Activated CD4-positive, alpha-beta T cell treated with anti-CD3 and anti-CD28 coated beads, Interleukin-10, Interleukin-2, amounts not matched to agents 100 ng/mL and 50 ng/mL, durations not matched to agents 16 hours and 8 hours (primary cell): ENCODE measurements at regions not wholly inside any gene's neighbourhood (a gene's known extent, or its start where the extent isn't known, plus 50 kb on each side); places are given as distances from the start of the nearest gene placed in this dataset.

Source experiments
- DNase-seq: peaks from one replicate; pipeline ENCODE4 v3.0.0-alpha.2; 2020

DNA sequence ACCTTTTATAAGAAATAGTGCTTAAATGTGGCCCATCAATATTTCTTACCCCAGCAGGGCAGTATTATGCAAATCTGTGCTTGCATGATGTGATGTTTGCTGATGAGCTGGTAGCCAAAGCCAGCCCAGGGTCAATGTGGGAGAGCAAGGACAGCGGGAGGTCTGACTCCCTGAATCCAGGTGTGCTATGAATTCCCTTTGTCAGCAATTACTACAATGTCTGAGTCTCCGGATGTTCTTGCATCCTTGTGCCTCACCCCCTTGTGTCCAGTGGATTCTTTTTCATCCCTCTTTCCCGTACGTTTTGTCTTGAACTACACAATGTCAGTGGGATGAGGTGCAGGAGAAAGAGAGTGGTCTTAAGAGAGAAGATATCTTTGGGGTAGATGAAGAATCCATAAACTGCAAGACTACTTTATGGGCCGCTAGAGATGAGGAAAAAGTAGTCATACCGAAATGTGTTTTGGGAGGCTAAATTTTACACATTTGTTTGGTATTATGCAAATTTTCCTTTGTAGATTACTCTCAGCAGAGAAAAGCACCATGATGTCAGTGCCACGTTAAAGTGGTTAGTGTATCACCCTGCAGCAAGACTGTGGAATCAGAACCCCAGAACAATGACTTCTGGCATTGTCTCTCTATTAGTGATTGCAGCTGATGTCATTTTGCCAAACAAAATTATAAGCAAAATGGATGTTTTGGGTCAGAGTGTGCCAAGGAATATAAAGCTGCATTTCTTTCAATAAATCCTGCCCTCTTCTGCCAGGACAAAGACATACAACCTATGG, 53.5 kb upstream of the TSHZ3 start:
- DNase-seq = no peak

DNA sequence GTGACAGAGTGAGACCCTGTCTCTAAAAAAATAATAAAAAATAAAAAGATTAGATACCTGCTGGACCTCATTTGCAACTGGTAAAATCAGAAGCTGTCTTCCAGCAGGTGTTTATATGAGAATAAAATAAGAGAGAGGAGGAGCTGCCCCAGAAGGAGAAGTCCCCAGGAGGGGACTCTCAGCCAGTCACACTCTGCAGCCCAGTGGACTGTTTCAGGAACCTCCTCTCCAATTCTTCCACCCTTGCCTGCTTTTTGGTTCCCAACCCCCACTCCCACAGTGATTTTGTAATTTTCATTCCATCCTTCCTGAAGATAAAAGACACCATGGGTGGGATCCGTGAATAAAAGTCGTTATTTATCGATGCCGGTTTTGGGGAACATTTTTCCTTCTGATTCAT, 56.9 kb upstream of the TSHZ3 start:
- DNase-seq = no peak

DNA sequence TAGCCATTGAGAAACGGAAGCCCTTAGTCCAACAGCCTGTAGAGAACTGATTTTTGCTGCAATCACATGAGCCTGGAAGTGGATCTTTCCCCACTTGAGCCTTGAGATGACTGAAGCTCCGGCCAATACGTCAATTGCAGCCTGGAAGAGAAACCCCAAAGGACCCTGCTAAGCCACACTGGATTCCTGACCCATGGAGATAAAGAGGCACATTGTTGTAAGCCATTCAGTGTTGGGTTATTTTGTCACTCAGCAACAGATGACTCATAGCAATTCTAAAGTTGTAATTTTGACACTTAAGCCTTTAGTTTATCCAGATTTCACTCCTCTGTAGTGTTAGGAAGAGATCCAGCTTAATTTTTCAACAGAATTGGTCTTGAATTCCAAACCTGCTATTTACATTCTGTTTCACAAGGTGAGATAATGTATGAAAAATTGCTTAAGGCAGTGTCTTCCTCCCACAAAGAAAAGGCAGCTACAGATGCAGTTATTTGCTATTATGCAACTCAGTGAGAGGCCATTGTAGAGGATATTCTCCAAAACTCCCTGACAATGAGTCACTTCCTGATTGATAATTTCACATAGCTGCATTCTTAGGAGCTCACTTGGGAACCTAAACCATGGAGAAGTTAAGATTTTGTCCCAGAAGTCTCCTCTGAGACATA, 59.4 kb upstream of the TSHZ3 start:
- no peak for DNase-seq

DNA sequence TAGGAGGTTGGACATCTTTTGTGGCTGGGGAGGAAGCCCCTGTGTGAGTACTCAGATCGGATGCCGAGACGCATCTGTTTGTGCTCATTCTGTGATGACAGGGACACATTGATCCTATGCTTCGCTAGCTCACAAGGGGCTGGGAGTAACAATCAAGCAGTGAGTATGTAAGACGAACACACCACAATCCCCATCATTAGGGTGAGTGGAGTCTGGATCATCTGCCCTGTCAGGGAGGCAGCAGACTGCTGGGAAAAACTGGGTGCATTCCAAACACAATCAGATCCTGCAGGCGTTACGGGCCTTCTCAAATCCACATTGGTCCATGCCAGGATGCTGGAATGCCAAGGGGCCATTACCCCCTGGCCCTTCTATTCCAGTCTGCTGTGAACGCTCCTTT, 64.1 kb upstream of the TSHZ3 start:
- no peak for DNase-seq

DNA sequence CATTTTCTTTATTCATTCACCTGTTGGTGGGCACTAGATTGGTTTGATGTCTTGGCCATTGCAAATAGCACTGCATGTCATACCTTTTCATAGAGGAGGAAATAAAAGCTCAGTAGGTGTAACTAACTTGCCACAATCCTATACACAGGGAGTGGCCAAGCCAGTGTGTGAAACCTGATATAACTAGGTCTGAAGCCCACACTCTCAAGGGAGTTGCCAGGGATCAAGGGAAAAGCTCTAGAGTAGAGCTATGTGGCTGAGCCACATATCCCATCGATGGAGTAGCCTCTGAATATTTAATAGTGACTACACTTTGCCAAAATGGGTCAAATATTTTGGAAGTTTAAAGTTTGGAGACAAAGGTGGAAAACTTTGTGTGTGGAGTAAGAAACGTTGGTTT, 66.1 kb upstream of the TSHZ3 start:
- no peak for DNase-seq

DNA sequence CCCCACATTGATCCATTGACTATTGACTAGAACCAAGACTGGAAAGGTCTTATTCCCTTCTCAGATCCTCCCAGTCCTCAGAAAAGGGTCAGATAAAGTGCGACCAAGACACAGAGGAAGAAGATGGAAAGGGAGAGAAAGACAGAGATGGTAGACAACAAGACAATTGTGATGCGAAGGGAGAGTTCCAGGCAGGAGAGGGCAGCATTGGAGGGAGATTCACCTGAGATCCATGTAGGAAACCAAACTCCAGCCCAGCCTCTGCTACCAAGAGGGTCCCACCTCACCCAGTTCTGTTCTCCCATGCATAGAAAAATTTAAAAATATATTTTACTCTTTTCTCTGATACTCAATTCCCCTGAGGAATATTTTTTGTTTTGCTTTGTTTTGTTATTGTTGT, 67.3 kb upstream of the TSHZ3 start:
- DNase-seq = no peak

DNA sequence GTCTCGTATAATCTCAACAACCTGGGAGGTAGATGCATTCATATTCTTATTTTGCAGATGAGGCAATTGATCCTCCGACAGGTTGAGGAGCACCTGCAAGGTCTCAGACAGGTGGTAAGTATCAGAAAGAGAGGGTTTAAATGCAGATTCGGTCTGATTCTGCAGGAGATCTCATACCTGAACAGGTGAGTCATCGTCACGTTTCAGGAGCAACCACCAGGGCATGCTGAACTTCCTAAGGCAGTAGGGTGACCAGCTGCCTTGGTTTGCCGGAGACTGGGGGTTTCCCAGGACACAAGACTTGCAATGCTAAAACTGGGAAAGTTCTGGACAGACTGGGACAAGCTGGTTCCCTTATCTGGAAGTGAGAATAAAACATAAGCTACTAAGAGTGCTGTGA, 68.8 kb upstream of the TSHZ3 start:
- no peak for DNase-seq

DNA sequence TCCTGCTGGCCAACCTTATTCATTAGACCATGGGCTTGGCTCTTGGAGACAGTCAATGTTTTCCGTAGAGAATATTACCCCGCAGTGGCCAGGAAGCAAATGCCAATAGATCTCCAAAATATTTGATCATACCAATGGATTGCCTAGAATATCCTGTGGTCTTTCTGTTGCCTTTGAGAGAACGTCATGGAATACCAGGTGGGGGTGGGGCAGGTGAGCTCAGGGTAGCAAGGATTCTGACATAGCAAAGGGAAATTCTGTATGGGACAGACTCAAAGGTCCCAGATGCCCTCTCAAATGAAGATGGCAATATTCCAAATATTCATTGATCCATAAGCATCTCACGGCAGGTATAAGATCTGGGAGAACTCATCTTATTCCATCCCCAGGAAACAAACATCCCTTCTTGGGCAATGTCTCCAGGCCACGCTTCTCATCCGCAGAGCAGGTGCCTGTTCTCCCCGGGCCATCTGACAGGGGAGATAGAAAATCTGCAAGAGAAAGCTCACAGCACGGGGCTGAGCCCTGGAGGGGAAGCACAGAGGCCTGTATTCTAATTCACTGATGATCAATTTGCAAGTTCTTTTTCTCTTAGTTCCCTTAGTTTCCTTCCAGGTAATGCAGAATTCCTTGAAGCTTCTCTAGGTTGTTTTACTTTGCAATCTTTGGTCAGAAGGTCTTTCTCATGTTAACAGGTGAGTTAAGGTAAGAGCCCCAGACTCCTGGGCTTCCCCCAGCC, 69.6 kb upstream of the TSHZ3 start:
- DNase-seq = no peak

DNA sequence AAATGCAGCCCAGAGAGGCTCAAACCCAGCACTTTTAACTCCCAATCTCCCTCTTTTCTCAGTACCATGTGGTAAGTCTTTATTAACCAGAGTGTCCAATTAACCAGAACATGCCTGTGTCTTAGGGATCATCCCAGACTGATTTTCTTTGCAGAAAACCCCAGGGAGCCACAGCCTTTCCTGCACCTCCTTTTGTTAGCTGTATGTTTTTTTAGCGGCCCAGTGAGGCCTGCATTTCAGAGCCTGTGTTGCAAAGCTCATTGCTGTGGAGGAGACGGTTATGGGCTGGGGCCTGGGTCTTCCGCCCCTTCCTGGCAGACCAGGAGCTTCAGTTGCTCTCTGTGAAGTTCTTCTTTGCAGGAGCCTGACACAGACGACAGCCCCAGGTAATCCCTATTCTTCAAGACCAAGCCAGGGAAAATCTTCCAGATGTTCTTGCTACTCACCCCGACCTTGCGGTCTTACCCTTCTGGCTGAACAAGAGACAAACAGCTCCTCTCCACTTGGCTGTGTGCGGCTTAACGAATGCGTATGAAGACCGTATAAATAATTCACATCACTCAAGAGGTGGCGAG, 70.7 kb upstream of the TSHZ3 start:
- no peak for DNase-seq

DNA sequence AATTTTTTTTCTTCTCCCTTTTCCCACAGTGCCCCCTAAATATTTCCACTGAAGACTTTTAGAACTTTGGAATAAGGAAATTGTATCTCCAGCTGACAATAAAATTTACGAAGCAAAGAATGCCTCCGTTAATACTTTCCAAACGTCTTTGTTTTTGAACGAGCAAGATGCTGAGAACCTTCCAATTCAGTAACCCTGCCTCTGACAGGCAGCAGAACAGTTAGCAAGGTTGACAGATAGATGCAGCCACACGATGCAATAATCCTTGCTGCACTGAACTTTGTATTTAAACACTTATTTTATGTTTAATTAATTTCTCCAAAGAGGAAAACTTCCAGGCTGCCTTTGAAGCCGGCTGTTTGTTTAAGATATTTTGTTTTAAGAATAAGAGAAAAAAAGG, 71.8 kb upstream of the TSHZ3 start:
- no peak for DNase-seq

DNA sequence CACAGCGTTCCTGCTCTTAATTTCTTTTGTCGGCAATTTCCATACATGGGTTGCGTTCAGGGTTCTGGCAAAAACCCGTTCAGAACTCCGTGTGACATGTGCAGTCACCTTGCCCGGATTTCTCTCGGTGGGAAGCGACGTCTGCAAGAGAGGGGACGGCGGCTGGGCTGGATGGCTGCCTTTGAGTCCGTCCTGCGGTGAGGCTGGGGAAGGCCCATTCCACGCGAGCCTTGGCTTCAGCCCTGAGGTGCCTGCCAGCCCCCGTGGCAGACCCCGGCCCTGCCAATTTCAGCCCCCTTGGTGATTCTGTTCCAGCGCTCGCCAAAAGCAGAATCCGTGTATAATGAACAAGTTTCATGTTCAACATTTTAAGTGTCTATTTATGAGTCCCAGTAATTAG, 72.6 kb upstream of the TSHZ3 start:
- no peak for DNase-seq

DNA sequence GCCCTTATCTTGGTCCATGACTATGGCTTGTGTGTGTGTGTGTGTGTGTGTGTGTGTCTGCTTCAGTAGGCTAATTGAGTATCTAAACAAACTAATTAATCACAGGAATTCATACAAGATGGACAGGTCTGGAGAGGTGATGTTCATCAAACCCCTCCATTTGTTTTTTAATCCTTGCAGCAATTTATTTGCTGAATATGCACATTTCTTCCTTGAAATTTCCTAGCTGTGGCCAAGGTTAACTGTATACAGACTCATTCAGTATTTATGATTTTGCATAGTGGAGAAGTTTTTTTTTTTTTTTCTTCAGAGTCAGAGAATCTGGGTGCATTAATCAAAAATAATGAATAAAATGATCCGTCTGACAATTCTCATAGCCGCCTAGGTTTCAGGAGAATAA, 74.7 kb upstream of the TSHZ3 start:
- DNase-seq = no peak

DNA sequence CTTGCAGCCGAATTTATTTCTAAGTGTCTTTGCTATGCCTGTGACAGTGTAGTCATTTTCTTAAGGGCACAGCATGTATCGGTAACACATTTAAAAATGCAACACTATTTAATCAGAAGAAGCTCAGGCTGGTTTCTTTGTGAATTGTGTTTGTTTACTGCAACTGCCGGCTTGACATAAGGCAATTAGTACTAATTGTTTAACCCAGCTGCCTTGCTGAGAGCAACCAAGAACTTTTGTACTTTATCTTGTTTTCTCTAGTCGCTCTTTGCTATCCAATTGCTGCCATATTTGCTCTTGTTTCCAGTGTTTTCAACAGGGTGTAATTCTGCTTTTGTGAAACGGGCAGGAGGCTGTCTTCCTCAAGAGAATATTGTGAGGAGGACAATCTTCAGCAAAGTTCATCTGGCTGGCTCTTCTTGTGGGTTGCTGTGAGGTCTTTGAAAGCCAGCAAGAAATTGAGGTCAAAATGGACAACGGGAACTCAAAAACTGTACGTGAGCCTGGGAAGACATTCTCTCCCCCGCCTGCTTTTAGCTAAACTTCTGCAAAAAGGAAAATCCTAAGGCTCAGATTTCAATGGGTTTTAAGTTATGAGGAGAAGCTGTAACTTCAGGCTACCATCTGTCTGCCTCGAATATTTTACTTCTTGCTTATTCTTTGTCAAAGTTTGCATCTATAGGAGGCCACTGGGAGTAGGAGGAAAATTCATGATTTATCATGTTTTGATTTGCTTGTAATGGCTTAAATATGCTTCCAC, 75.8 kb upstream of the TSHZ3 start:
- no peak for DNase-seq

DNA sequence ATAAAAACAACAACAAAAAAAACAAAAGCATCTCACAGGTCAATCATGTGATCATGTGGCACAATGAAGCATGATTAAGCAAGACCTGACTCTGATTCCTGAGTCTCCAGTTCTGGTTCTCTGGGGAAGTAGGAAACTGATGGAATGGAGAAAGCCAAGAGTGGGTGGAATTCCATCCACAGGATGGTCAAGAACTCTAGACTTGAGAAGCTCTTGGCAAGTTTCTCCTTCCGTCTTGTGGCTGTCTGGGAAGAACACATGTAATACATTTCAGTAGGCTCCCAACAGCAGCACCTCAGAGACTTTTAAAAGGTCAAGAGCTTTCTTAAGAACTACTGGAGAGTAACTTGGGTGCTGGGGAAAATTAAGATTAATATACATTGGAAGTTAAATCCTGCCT, 78.6 kb upstream of the TSHZ3 start:
- DNase-seq = no peak

DNA sequence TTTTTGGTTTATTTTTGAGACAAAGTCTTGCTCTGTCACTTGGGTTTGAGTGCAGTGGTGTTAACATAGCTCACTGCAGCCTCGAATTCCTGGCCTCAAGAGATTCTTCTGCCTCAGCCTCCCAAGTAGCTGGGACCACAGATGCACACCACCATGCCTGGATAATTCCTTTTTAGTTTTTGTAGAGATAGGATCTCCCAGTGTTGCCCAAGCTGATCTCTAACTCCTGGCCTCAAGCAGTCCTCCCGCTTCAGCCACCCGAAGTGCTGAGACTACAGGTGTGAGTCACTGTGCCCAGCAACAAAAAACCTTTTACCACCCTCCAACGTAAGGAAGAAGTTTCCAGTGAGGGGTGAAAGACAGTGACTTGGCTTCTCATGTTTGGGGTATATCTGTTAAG, 81.1 kb upstream of the TSHZ3 start:
- DNase-seq = no peak

DNA sequence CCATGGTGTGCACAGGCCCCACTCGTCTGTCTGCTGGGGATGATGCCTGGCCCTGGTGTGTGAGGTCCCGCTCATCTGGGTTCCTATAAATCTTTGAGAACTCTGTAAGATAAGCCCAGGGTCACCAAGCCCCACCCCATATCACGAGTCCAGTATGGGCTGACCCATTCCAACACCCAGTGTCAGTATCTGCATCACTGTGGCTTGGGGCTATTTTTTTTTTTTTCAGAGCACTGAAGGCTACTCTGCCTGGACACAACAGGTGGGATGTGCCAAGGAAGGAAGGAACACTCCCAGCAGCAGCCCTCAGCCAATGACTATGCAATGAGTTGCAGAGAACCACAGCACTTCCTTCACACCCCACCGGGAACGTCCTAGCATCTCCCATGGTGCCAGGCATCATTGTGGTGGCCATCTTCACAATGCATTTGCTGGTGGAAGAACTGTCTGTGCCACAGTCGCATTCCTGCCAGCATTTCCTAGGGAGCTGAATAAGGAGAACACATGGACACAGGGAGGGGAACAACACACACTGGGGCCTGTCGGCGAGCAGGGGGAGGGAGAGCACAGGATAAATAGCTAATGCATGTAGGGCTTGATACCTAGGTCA, 83.1 kb upstream of the TSHZ3 start:
- no peak for DNase-seq

DNA sequence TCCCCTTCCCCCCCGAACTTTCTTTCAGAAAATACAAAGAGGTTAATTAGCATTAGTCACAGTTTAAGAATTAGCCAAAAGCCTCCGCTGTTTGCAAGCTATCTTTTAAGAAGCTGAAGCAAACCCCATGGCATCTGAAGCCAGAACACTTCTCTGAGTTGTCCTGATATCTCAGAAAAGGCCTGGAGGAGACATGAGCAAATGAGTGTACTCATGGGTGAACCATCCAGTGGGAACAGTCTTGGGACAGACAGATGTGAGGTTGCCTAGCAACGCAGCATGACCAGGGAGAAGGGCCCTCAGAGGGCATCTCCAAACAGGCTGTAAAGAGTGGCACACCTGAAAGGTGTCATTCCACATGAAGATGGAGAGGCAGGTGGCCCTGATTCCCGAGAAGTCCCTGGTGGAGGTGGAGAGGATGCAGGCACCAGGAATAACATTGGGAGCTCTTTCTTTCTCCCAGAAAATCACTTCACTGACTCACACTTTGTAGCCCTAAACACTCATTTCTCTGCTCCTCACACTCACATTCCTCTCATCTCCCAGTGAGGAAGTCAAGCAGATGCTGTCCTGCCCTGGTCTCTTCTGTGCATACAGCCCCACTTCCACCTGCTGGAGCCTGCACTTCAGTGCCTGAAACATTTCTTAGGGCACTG, 87.0 kb upstream of the TSHZ3 start:
- DNase-seq = no peak

DNA sequence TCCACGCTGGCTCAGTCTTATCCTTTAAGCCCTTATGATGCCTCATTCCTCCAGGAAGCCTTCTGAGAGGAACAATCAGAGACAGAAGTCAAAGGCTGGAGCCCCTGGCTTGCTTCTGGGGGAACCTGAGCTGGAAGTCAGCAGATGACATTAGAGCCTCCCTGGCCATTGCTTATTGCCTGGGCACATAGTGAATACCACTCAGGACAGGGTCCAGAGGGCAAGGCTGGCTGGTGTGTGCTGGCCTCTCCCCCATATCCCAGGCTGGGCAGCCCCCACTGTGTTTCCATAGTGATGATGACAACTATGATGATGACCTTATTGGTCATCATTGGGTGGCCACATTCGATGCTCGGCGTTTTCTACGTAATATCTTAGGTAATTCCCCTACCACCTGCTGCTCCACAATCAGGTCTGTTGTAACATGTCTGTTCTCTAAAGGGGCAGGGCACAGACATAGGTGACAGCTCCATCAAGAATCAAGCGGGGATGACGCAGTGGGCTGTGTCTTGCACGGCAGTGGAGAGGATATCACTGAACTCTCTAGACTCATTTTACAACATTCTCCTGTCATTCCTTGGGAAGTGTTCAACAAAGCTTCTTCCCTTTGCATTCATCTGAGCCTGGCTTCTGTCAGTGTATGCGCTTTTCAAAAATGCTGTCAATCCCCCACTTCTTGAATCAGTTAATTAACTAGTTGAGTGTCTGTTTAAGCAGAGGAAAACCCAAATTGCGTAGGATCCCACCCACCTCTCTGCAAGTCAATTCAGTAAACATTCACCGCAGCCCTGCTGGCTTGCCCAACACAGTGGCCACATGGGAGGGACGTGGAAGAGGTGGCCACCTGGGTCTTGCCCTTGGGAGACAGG, 89.4 kb upstream of the TSHZ3 start:
- no peak for DNase-seq

DNA sequence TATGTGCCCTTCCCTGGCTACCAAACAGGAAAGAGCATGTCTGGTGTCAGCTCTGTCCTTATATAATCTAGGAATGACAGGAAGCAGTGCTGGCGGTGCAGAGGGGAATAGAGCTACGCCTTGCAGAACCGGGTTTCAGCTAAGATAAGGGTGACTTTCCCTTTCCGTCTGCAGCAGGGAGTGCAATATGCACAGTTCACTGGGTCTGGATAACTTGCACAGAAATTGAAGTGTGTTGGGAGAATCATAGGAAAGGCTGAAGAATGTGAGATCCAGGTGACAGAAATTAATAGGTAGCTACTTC, 90.0 kb upstream of the TSHZ3 start:
- DNase-seq = no peak

DNA sequence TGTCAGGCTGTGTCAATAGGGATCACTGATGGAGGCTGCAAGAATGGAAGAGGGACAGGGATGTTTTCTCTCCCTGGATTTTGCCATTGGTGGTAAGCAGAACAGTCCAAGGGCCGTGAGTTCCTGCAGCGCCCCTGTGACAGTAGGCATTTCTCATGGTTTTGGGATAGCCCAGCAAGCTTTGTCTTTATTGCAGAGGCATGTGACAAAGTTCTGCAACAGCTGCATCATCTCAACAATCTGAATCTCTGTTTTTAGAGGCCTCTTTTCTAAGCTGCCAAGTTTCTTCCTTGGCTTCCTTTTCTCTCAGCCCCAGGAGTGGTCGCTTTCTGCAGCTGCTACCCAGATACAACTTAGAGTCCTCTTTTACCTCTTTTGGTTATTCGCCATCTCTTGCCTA, 95.7 kb upstream of the TSHZ3 start:
- DNase-seq = no peak

DNA sequence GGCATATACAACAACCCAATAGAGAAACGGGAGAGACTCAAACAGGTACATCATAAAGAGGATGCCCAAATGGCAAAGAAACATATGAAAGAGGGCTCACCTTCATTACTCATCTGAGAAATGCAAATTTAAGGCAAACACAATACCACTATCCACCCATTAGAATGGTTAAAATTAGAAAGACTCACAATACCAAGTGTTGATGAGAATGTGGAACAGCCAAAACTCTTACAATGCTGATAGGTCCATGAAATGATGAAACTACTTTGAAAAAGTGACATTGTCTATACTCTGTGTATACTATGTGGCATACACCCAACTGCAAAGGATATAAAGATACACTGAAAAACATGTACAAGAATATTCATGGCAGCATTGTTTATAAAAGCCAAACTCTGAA, 96.2 kb upstream of the TSHZ3 start:
- DNase-seq = no peak
